Right lobe of liver (tissue), 4 donors: ENCODE measurements at regions not wholly inside any gene's neighbourhood (a gene's known extent, or its start where the extent isn't known, plus 50 kb on each side); places are given as distances from the start of the nearest gene placed in this dataset.

Experiments used
- POLR2A ChIP-seq: fragments of 450-650 bp; IDR thresholded peaks from one replicate; pipeline ENCODE4 v1.6.1; 2017; ENCODE audit warnings: antibody characterized with exemption, mild to moderate bottlenecking
- TF ChIP-seq, protein P1 (sequence below), 4 donors: fragments of 200-600 bp in 3 of 4; fragments of 450-650 bp in 1 of 4; IDR thresholded peaks; one replicate each; pipeline versions ENCODE4 v1.5.1 to v1.8.0; 2016 to 2022; ENCODE audit warnings: antibody characterized with exemption in 4 of 4, mild to moderate bottlenecking in 2 of 4
- donor health status: DM: no; HTN: no; CAD: no.
- donor health status: DM: no; HTN: no; CAD: no.
- donor health status: DM: no; HTN: yes; CAD: no.

DNA sequence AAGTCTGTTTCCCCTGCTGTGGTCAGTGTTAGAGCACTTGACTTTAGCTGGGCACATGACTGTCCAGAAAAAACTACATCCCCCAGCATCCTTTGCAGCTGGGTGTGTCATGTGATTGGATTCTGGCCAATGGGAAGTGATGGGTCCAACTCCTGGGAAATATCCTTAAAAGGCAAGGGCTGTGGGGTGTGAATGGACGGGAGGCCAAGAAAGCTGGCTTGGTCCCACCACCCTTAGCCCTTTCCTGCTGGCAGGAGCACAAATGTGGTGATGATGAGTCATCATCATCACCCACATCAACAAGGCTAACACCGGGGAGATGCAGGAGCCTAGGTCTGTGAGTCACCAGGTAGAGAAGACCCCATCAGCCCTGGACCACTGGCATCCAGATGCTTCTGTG lies 341.7 kb downstream of the C16orf95 start:
- TF ChIP-seq, protein P1, sequence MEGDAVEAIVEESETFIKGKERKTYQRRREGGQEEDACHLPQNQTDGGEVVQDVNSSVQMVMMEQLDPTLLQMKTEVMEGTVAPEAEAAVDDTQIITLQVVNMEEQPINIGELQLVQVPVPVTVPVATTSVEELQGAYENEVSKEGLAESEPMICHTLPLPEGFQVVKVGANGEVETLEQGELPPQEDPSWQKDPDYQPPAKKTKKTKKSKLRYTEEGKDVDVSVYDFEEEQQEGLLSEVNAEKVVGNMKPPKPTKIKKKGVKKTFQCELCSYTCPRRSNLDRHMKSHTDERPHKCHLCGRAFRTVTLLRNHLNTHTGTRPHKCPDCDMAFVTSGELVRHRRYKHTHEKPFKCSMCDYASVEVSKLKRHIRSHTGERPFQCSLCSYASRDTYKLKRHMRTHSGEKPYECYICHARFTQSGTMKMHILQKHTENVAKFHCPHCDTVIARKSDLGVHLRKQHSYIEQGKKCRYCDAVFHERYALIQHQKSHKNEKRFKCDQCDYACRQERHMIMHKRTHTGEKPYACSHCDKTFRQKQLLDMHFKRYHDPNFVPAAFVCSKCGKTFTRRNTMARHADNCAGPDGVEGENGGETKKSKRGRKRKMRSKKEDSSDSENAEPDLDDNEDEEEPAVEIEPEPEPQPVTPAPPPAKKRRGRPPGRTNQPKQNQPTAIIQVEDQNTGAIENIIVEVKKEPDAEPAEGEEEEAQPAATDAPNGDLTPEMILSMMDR (IDR thresholded peaks at IDR 0.05): no peak
- TF ChIP-seq POLR2A: no peak
